NCI-H1092 (cell line): ENCODE measurements at regions not wholly inside any gene's neighbourhood (a gene's known extent, or its start where the extent isn't known, plus 50 kb on each side); places are given as distances from the start of the nearest gene placed in this dataset.
"Not testable (repeated sequence)": the region's sequence is repeated elsewhere in the genome, so short reads cannot be mapped to it uniquely, and the experiment has no call there.

Experiments used
- DNase-seq: peaks from one replicate; lab custom pipeline; 2025; lab: John Stamatoyannopoulos, UW

DNA sequence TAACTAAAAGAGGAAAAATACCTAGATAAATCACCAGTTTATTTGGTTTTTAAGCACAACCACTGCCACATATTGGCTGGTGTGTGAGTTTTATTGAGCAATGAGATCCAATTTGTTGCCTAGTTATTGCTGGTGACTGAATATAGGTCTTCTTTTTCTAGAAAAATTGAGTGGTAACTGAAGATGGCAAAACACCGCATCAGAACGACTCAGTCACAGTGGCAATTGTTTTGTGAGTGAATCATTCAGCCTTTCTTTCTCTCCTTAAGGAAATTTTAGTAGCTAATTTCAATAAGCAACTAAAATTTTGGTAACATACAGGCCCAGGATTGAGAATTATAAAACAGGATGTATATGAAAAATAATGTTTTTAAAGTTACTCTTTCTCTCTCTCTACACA is 533.0 kb downstream of the KCNA4 start:
- DNase-seq, result no peak

- no peak for DNase-seq
These were observed 534.3 kb downstream of the KCNA4 start for GRCh38 chr11:29482510-29482909.

DNA sequence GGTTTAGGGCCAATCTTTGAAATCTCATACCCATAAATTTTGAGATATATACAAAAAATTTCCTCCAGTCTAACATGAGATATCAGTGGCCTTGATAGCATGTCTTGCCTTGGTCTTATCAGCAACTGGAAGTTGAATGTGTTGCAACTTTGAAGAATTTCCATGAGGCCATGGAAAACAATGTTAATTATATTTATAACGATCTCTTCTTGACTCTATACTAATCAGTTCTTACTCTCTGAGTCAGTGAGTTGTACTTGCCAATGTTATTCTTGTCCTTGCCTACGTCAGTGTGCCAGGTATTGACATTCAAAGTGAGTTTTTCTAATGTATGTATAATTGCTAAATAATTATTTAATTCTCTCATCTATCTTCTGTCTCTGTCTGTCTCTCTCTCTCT is 535.1 kb downstream of the KCNA4 start:
- DNase-seq, result no peak

DNA sequence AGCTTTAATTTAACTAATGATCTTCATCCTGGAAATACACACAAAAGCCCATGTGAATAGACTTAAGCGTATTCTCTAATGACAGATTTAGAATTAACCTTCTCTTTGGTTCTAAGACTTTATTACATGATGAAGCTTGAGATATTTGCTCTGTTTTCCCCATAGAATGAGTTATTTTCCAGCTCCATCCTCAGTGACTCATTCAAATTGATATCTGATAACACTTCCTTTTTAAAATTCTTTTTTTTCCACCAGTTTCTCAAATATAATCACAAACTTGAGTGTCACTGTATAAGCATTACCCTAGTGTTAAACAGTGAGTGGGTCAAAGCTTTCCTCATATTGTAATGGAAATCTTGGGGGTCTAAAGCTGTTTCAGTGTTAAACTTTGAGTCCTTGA is 535.8 kb downstream of the KCNA4 start:
- DNase-seq, result no peak

DNA sequence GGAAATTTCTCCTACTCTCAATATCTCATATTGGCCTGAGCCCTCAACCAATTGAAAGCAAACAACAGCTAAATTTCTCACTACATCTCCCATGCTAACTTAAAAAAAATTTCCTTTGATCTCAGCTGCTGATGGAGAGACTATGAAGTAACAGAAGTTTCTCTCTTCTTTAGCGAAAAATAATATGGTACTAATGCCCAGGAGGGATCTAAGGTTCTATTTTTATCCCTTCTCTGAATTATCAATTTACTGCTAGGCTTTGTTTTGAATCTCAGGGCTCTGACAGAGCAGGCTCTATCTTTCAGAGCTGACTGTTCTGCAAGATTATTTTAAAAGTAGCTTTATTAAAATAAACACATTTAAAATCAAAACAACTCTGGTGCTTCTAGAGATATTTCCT is 558.6 kb downstream of the KCNA4 start:
- DNase-seq, result no peak

GRCh38 chr11:29452146-29452545 is 564.7 kb downstream of the KCNA4 start:
- DNase-seq, result no peak

DNA sequence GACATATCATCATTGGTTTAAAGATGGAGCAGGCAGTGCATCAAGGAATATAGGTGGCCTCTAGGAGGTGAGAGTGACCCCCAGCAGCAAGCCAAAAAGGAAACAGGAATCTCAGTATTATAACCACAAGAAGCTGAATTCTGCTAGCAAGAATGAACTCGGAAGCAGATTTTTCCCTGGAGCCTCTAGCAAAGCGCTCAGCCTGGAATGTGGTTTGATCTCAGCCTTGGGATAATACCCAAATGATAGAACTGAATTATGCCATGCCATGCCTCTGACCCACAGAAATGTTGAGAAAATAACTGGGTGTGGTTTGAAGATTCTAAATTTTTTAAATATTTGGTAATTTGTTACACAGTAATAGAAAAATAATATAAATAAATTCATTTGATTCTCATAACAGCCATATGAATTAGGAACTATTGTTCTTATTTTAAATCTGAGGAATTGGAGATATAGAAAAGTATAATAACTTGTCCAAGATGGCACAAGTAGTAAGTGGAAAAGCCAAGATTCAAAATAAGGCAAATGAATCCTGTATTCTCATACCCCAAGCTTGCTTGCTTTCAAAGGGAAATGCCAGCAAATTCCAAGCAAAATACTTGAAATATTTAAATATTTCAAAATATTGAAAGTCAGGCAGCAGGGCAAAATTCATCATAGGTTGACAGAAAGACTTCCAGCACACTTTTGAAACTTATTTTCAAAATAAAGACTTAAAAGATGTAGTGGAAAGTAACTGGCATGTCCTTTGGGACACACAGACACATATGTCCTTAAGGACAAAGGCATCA is 567.4 kb downstream of the KCNA4 start:
- DNase-seq, result no peak

GRCh38 chr11:29448246-29448877 is 568.5 kb downstream of the KCNA4 start:
- DNase-seq, result no peak

GRCh38 chr11:29447821-29448220 is 569.0 kb downstream of the KCNA4 start:
- no peak for DNase-seq

DNA sequence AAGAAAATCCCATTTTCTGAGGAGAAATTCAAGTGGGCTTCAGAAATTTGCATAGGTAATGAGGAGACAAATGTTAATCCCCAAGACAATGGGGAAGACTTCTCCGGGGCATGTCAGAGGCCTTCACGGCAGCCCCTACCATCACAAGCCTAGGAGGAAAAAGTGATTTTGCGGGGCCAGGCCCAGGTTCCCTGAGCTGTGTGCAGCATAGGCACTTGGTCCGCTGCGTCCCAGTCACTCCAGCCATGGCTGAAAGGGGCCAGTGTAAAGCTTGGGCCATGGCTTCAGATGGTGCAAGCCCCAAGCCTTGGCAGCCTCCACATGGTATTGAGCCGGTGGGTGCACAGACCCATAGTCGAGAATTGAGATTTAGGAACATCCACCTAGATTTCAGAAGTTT is 570.7 kb downstream of the KCNA4 start:
- DNase-seq, result no peak

DNA sequence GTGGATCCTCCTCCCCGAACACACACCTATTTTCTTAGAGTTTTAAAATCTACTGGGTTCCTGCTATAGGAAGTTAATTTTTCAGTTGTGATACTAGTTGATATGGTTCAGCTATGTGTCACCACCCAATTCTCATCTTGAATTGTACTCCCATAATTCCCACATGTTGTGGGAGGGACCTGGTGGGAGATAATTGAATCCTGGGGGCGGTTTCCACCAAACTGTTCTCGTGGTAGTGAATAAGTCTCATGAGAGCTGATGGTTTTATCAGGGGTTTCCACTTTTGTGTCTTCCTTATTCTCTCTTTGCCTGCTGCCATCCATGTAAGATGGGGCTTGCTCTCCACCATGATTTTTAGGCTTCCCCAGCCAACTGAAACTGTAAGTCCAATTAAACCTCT is 571.6 kb downstream of the KCNA4 start:
- not testable (repeated sequence) for DNase-seq

- no peak for DNase-seq
These were observed 578.0 kb downstream of the KCNA4 start for GRCh38 chr11:29438815-29439214.

- DNase-seq, result no peak
These were observed 581.4 kb downstream of the KCNA4 start for GRCh38 chr11:29435421-29435820.

GRCh38 chr11:29432719-29433325 is 584.0 kb downstream of the KCNA4 start:
- no peak for DNase-seq

DNA sequence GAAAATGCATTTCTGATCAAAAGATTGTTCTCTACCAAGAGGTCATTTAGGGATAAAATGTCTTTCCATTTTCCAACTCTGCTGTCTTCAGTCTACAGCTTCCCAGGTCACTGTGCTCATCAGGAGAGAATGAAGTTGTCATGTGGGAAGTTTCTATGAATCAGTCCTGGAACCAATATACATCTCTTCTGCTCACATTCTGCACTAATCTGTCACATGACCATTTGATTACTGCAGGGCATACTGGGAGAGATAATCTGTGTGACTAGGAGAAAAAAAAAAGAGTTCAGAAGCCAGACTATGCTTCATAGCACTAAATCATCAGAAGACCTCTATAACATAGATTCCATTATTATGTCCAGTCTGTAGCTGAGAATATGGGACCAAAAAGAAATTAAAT is 611.5 kb downstream of the KCNA4 start:
- DNase-seq, result no peak

DNA sequence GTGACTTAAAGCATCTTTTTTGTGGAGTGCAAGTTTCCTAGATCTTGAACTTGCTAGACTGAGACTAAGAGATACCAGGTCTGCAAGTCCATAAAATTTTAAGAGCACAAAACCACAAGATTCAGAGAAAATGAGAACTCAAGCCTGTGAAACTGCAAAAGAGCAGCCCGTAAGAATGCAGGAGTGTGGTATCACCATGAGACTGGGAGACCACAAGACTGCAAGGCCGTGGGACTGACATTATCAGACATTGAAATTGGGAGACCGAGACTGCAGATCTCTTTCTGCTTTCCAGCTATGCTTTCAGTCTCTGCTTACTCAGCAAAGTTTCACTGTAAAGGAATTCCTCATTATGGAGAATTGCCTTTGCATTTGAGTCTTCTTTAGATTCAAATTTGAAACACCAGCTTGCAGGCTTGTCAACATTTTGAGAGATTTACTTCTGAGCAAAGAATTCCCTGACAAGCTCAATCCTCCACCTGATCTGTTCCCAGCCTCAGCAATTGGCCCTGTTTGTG is 621.2 kb downstream of the KCNA4 start:
- DNase-seq, result no peak

GRCh38 chr11:29389793-29390192 is 627.0 kb downstream of the KCNA4 start:
- no peak for DNase-seq

DNA sequence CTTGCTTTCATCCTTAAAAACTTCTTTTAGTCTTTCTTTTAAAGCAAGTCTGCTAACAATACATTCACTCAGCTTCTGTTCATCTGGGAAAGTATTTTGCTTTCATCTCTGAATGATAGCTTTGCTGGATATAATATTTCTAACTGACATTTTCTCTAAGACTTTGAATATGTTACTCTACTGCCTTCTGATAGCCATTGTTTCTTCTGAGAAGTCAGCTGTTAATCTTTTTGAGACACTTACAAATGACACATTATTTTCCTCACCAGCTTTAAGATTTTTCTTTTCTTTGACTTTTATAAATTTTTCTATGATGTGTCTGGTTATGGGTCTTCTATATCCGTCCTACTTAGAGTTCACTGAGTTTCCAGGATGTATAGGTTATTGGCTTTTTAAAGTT is 643.1 kb downstream of the KCNA4 start:
- DNase-seq, result no peak

DNA sequence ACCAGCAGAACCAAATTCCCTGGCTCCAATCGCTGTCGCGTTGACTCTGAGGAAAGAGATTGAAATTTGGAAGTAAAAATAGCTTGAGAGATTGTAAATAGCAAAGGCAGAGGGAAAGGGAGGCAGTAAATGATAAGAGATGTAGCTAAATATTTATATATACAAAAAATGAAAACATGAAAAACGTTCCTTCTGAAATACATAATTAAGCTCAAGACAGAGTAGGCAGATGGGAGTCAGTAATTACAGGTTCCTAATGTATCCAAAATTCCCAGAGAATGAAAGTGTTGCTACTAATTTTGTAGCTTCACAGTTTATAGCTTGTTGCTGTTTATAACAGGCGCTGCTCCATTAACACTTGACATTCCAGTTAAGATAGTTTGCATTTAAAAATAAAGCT is 648.7 kb downstream of the KCNA4 start:
- DNase-seq, result no peak

GRCh38 chr11:29364006-29364405 is 652.8 kb downstream of the KCNA4 start:
- DNase-seq, result no peak

DNA sequence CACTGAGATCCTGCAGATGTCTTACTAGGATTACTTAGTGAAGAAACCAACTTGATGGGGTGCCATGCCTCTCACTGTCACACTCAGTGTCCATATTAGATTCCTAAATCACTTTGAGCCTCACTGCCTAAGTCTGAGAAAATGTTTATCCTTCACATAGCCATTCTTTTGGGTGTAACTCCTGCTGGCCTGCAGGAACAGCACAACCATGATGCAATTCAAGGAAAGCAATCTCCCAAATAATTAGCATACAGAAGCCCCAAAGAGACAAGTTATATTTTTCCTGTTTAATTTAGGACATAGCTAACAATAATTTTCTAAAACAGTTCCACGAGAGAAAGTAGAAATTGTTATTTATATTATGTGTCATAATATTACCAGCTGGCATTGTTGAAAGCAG is 655.5 kb downstream of the KCNA4 start:
- no peak for DNase-seq

GRCh38 chr11:29353833-29354232 is 663.0 kb downstream of the KCNA4 start:
- DNase-seq, result no peak

DNA sequence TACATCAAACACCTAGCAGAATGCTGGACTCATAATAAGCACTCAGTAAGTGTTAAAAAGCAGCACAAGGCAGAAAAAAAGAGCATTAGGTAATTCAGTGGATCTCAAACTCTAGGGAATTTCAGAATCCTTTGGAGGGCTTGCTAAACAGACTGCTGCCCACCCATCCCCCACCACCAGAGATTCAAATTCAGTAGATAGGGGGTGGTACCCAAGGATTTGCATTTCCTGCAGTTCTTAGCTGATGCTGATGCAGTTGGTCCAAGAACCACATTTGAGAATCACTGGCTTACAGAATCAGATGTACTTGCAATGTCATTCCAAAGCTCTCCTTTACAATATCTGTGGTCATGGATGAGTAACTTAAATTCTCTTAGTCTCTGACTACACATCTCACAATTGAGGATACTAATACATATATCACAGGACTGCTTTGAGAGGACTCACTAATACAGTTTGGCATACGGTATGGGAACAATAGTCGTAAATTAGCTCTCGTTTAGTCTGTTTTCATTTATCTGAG is 664.5 kb downstream of the KCNA4 start:
- DNase-seq, result no peak
